Myocyte (in vitro differentiated cells): ENCODE measurements at regions not wholly inside any gene's neighbourhood (a gene's known extent, or its start where the extent isn't known, plus 50 kb on each side); places are given as distances from the start of the nearest gene placed in this dataset.

Source experiments
- DNase-seq: peaks from one replicate; pipeline ENCODE4 v3.0.0-alpha.2; 2012; ENCODE audit warnings: low read depth

DNA sequence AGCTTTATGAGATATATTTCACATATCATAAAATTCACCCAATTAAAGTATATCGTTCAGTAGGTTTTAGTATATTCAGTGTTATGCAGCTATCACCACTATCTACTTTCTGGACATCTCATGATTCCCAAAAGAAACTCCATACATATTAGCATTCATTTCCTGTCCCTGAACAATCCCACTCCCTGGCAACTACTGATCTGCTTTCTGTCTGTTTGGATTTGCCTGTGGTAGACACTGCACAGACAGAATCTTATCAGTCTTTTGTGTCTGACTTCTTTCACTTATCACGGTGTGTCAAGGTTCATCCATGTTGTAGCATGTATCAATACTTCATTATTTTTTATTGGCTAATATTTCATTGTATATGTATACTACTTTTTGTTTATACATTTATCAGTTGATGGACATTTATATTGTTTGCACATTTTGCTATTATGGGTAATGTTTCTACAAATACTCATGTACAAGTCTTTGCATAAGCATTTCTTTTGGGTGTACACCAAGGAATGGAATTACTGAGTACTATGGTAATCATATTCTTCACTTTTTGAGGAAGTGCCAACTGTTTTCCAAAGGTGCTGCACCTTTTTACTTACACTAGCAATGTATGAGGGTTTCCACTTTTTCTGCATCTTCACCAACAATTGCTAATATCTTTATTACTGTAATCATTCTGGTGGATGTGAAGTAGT is 373.9 kb downstream of the AASDHPPT start:
- no peak for DNase-seq

DNA sequence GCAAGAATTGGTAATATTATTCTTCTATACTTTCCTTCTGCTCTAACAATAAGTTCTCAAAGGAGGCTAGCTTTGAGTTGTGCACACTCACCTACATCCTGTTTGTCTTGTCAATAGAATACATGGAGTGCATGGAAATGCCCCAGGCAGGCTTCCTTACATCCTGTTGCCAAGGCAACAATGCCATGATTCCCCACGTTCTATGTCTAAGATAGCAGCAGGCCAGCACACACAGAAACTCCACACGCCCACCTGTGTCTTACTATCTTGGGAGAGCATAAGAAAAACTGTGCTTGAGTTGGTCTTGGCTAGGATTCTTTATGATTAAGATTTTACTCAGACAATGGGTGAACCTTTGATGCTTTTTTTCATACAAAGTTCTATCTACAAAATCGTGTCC is 379.2 kb downstream of the AASDHPPT start:
- no peak for DNase-seq

DNA sequence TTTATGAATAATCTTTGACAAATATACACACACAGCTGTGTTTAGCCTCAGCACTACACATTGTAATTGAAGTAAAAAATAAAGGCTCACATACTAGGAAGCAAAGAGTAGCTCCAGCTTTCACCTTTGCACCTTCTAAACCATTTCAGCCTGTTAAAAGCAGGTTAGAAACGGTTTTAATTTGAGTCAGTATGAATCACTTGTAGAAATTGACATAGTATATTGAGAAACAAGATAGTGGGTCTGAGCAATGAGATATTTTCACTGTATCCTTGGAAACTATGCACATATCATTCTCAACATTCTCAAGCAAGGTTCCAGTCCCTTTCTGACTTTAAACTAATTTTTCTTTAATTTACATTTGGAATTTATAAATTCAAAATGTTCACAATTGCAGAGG is 380.3 kb downstream of the AASDHPPT start:
- DNase-seq: no peak

DNA sequence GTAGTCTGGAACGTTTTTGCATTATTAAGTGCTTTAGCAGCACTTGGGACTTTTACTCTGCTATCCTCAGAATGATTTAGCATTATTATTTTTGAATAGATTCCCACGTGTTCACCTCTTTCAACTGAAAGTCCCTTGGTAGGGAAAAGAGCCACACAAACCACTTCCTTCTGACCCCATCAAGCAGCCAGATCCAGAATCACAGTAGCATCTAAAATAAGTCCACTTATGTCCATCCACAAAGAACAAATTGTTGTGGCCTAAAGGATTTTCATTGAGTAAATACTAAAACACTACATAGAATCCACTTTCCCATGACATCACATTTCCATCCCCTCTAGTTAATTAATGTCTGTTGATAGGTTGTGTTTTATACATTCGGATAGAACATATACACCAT is 381.7 kb downstream of the AASDHPPT start:
- DNase-seq: peak; percentile 29

DNA sequence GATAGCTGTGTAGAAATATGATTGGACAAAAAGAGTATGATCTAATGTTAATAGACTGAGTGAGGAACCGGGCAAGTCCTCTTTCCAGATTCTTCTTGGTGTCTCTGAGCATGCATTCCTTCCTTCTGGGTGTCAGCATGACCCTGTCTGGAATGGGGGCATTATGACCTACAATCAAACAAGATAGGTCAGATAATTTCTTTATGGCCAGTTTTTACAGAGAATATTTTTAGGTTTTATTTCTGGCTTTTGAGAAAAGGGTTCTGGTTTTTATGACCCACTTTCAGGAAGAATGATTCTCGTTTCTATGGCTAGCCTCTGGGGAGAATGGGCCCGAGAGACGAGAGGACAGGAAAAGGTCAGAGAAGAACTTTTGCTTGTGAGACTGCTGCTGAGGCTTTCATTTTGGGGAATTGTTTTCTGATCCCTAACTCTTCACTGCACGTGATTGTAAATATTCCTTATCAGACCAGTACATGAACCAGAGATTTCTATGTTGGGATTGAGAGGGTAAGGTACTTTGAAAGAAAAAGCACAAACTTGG is 383.8 kb downstream of the AASDHPPT start:
- DNase-seq: no peak

DNA sequence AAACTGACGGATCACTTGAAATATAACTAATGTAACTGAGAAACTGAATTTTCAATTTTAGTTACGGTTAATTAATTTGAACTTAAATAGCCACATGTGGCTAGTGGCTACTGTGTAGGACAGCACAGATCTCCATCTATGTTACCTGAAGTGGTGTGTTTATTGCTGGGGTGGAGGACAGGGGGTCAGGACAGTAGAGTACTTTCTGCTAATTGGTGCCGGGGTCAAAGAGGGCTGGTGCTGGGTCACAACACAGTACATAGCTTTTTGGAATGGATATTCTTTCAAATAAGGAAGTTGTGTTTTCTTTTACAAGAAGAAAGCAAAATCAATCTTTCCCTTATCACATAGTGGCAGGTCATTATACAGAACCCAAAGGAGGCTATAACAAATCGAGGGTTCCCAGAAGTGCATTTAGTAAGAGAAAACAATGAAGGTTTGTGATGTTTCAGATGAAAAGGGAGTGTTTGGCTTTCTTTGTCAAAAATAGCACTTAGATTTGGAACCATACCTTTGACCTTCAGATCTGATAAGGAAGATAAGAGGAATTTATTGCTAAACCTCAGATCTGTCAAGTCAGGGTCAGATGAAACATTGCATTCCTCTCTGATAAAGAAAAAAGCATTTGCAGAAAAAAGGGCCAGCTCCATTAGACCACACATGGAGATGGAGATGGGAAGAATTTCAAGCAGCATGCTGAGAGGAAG is 384.5 kb downstream of the AASDHPPT start:
- no peak for DNase-seq

DNA sequence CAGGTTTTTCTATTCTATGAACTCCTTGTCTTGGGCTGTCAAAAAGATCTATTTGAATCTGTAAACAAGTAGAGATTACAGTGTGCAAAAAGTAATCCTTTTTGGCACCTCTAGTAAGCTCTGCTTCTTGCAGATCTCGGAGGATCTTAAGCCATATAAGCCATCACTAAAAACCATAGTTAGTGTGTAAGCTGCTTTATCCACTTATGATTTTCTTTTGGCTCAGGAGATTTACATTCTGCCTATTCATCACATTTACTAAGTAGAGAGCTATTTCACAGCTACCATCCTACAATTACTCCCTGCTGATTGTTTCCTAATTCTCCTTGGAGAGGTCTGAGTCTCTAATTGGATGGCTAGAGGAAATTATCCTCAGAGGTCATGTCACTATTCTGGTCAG is 385.7 kb downstream of the AASDHPPT start:
- no peak for DNase-seq

DNA sequence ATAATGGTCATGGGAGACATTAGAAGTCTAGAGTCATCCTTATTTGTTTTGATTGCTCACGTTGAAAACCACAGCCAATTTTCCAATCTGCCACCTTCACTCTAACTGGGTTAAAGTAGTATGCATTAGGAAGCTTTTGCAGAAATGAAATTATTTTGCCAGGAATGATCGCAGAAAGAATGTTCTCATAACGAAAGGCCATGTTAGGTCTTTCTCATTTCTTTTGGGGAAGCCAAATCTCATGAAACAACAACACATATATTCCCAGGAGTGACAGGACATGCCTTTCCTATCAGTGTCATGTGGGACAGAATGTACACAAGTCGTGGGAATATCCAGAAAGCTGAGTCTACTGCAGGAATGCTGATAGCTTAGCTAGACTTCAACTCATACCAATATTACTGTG is 386.3 kb downstream of the AASDHPPT start:
- DNase-seq: no peak

DNA sequence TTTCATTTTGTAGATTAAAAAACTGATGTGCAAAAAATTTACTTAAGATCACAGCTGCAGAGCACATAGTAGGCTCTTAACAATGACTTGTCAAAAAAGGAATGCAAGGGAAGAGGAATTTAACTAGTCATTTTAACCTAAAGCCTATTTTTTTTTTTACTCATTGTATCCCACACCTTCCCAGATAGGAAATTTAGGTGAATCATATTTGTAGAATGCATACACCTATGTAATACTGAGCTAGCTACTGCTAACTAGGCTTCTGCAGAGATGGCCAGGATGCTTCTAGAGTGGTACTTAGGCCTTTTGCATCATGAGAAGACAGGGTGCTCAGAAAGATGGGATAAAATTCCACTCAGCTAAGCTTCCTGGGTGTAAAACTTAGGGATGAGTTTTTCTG is 387.3 kb downstream of the AASDHPPT start:
- no peak for DNase-seq

DNA sequence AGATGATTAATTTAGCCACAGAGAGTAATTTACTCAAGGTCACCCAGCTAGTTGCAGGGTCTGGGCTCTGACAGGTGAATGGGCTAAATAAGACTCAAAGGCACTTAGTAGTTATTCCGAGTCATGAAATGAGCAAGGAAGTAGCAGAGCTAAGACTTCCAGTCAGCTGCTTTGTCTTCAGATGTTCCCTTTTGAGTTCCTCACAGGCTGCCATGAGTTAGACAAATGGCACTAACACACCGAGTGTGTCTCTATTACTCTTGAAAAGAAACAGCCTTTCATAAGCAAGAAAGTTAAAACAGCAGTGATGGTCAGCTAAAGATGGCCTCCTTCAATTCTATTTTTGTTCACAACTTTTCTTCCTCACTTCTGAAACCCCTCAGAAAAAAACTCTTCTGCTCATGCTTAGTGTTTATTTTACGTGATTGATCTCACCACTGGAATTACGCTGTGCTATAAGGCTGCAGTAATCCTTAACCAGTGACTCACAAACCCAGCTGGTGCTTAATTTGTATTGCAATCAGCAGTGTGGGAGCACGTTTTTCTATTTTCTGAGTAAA is 389.1 kb downstream of the AASDHPPT start:
- peak; percentile 70 for DNase-seq

DNA sequence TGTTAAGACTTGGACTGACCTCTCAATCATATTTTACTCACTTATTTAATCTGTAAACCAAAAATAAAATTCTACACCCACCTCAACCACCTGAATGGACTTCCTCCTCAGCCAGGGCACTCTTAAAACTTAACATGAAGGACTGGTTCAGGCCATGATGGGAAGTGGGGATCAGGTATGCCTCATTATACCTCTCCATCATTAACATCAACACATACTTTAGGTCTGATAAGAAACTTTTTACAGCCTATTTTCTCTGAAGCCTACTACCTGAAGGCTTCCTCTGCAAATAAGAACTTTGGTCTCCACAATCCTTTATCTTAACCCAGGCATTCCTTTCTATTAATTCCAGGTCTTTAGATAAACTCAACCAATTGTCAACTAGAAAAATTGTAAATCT is 390.0 kb downstream of the AASDHPPT start:
- DNase-seq: no peak

DNA sequence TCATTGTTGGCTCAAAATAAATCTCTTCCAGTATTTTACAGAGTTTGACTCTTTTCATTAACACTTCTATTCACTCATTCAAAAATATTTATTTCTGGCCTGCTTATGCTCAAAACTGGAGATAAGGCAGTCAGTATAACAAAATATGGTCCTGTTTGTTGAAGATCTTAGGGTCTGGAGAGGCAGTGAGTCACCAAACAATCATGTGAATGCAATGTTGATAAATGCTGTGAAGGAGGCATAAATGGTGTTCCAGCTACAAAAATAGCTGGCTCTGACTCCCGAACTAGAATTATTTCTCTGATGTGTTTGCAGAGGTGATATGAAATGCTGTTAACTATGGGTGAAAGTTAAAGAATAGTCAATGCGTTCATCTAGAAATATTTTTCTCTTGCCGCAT is 390.6 kb downstream of the AASDHPPT start:
- no peak for DNase-seq

DNA sequence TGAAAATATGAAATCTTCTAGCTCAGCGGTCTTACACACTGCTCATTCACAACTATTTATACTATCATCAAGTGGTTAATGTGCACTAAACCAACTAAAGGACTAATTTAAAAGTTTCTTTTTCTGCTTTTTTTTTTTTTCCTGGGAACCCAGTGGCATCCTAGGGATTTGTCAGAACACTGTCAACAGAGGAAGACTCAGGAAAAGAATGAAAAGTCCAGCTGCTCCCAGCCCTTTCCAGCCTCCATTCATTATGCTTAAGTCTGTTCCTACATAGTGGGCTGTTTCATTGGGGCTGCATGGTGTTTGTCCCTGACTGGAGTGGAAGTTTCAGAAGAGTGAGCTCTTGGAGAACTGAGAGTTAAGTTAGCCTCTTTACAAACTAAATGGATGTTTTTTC is 391.1 kb downstream of the AASDHPPT start:
- DNase-seq: no peak

DNA sequence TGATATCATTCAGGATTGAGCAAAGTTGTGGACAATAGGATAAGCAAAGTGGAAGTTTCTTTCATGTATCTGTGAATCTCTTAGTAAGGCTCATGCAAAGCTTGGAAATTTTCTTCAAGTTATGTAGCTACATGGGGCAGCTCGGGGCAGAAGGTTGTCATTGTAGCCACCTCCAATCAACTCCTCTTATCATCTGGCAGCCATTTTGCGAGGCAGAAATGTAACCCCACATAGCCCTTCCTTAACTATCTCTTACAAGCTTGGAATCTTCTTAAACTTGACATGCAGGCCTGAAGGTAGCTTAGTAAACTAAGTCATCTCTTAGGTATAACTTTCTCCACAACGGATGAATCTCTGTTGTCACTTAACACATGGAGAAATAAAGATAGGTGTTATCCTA is 392.8 kb downstream of the AASDHPPT start:
- DNase-seq: no peak

DNA sequence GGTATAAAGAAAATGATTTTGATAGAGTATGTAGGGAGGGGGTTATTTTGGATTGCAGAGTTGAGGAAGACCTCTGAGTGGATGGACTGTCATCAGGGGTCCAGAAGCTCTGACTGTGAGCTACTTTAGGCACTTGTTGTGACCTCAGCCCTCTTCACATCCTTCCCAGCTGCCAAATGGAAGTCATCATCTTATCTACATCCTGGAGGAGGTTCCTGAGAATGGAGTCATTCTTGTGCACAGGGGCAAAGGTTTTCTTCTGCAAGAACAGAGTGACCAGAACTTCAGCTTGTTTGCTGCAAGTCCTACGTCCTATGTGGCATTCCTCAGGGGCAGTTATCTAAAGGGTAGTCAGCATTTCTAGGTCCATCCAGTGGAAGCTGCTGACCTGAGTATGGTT is 393.8 kb downstream of the AASDHPPT start:
- no peak for DNase-seq

DNA sequence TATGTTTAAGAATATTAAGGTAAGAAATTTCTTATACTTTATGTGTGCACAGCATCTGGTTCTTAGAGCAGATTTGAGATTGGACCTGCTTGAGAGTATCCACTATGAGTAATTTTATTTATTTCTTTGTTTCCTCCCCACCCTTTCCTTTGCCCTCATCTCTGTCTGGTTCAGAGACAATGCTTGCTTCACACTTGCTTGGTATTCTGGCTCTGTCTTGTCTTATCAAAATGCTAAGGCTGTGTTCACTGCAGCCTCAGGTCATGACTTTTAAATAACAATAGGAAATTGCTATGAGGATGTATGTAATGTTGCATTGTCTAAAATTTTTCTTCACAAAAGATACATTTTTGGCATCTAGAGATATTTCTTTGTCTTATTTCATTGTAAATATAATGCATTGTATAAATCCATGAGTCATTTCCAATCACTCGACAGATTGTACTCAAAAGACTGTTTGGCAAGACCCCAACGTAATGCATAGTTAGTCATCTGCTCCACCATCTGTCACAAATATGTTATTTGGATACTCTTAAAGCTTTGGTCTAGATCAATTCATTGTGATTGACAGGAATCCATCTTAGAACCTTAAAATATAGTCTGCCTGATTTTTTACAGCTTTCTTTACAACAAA is 395.7 kb downstream of the AASDHPPT start:
- no peak for DNase-seq

DNA sequence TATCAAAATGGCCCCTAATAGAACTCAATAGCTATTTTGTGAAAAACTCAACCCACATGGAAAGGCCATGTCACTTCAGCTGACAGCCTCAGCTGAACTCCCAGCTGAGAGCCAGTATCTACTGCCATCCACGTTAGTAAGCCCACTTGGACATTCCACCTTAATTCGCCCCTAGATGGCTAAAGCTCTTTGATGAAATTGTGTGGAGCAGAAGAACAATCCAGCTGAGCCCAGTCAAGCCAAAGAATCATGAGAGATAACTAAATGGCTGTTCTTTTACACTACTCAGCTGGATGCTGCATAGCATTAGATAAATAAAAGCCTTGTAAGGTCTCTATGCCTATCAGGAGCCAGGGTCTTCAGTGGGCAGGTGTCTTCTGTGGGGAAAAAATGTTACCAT is 396.8 kb downstream of the AASDHPPT start:
- DNase-seq: no peak

DNA sequence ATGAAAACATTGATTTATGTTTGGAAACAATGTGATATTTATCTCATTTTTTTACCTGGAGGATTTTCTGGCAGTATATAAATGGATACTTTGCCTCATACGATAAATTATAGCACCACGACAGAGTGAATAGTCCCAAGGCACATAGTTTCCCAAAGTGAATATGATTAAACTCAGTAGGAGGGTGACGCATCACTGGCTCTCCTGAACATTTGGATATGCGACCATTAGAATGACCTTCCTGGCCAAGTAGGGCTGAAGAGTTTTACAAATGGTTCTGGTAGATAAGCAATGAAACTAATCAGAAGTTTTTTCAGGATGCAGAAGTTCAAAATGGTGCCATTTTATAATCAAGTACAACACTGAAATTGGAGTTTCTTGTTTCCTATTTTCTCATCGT is 397.7 kb downstream of the AASDHPPT start:
- DNase-seq: no peak

DNA sequence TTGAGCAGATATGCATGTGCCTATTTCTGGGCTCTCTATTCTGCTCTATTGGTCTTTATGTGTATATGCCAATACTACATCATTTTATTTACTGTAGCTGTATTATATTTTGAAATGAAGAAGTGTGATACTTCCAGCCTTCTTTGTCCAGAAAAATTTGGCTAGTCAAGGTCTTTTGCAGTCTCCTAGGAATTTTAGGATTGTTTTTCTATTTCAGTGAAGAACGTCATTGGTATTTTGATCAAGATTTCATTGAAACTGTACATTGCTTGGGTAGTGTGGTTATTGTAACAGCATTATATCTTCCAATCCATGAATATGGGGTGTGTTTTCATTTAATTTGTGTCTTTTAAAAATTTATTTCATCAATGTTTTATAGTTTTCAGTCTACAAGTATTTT is 400.3 kb downstream of the AASDHPPT start:
- DNase-seq: no peak

DNA sequence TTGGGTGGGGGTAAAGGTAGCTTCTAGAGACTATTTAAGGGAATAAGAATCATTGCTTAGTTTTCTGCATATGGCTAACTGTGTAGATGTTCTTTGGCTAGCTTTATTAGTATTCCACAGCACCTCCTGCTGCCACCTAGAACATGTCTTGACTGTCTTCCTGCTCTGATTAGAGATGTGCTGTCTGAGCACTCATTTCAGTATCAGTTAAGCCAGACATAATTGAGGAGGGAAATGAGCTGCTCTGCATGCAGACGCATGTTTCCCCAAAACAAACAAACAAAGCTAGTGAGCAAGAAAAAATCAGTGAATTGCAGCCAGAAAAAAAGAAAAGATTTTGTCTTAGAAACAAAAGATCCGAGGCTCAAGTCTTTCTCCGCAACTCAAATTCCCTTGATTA is 402.2 kb downstream of the AASDHPPT start:
- no peak for DNase-seq

DNA sequence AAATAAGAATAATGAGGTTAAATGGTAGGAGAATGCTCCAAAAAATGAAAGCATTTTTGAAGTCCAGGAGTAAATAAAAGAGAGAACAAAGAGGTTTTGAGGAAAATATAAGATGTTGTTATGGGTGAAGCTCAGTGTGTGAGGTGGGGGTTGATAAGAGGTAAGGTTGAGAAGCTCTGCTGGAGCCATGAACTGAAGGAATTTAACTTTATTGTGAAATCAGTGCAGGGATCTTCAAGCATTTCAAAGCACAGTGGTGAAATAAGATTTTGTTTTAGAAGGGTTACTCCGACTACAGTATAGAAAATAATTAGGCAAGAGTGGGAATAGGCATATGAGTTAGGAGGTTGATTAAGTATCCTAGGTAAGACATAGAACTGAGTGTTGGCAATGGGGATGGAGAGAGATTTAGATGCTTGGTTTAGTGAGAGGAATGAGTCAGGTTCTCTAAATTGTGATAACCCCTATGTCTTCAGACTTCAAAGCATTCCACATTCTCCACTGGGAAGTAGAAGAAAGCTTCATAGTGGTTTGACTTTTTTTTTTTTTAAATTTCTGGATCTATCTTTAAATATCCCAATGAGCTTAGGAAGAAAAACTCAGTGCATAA is 403.2 kb downstream of the AASDHPPT start:
- peak; percentile 43 for DNase-seq
